A673 (cell line): ENCODE measurements at regions not wholly inside any gene's neighbourhood (a gene's known extent, or its start where the extent isn't known, plus 50 kb on each side); places are given as distances from the start of the nearest gene placed in this dataset.

ENCODE experiments used
- BruUV-seq: library from RNA; stranded (reverse); fragments of 400-500 nt; replicated peaks from 2 replicates; lab custom pipeline; 2021; lab: Mats Ljungman, UMichigan
- CTCF ChIA-PET: fragments of 300-600 bp; sonication (Branson Sonifier 250); formaldehyde crosslinking; loops from one replicate; lab custom pipeline; 2022; ENCODE audit warnings: antibody characterized with exemption; lab: Charles Lee
- POLR2A ChIA-PET: fragments of 300-600 bp; sonication (Branson Sonifier 250); formaldehyde crosslinking; loops from one replicate; lab custom pipeline; 2022; ENCODE audit warnings: antibody characterized with exemption; ENCODE audit not compliant: low non-redundant PET; lab: Charles Lee
- DNase-seq: peaks from one replicate; pipeline ENCODE4 v3.0.0-alpha.2; 2015; ENCODE audit warnings: low spot score
- H3K27ac ChIP-seq: fragments of 200-600 bp; sonication (generic); 2 replicates; pipeline ENCODE4 v1.5.1; 2016; ENCODE audit warnings: mixed run types, low read depth, mild to moderate bottlenecking, mixed read lengths, antibody characterized with exemption, low read length; ENCODE audit not compliant: poor library complexity, severe bottlenecking
- H3K27me3 ChIP-seq: fragments of 200-600 bp; sonication (generic); replicated peaks from 2 replicates; pipeline ENCODE4 v1.6.1; 2017; ENCODE audit warnings: mixed run types, low read depth, mild to moderate bottlenecking, mixed read lengths, antibody characterized with exemption, low read length; ENCODE audit not compliant: insufficient read depth, poor library complexity
- H3K36me3 ChIP-seq: fragments of 200-600 bp; sonication (generic); 2 replicates; pipeline ENCODE4 v1.6.1; 2016; ENCODE audit warnings: mixed run types, mild to moderate bottlenecking, mixed read lengths, antibody characterized with exemption, low read length; ENCODE audit not compliant: insufficient read depth, poor library complexity, severe bottlenecking
- H3K4me1 ChIP-seq: fragments of 200-600 bp; sonication (generic); 2 replicates; pipeline ENCODE4 v1.6.1; 2017; ENCODE audit warnings: mixed run types, mild to moderate bottlenecking, mixed read lengths, antibody characterized with exemption, low read length; ENCODE audit not compliant: insufficient read depth, poor library complexity, severe bottlenecking
- H3K4me3 ChIP-seq: fragments of 200-600 bp; sonication (generic); 2 replicates; pipeline ENCODE4 v1.5.1; 2016; ENCODE audit warnings: low read depth, mixed run types, mild to moderate bottlenecking, mixed read lengths, low read length; ENCODE audit not compliant: poor library complexity, severe bottlenecking
- H3K9me3 ChIP-seq: fragments of 200-600 bp; sonication (generic); 2 replicates; pipeline ENCODE4 v1.6.1; 2016; ENCODE audit warnings: mixed run types, low read depth, mild to moderate bottlenecking, mixed read lengths, antibody characterized with exemption, low read length; ENCODE audit not compliant: poor library complexity, severe bottlenecking
- EZH2 ChIP-seq: fragments of 200-600 bp; sonication (generic); IDR thresholded peaks from 2 replicates; pipeline ENCODE4 v1.6.1; 2017; ENCODE audit warnings: borderline replicate concordance, low read depth, mild to moderate bottlenecking, mixed read lengths, antibody characterized with exemption, low read length; ENCODE audit not compliant: poor library complexity, severe bottlenecking
- intact Hi-C: fragments of 100-400 bp; cut with micrococcal nuclease; formaldehyde crosslinking; loops from one replicate; pipeline ENCODE4 v1.10.0; 2022; ENCODE audit not compliant: unreplicated experiment
- TF ChIP-seq, protein P1 (sequence below): fragments of 300-800, 200-600 bp; sonication (generic); conservative IDR thresholded peaks from 2 replicates; pipeline ENCODE4 v1.5.1; 2017; ENCODE audit warnings: low read depth, mild to moderate bottlenecking, antibody characterized with exemption, low read length, moderate library complexity, mixed read lengths

DNA sequence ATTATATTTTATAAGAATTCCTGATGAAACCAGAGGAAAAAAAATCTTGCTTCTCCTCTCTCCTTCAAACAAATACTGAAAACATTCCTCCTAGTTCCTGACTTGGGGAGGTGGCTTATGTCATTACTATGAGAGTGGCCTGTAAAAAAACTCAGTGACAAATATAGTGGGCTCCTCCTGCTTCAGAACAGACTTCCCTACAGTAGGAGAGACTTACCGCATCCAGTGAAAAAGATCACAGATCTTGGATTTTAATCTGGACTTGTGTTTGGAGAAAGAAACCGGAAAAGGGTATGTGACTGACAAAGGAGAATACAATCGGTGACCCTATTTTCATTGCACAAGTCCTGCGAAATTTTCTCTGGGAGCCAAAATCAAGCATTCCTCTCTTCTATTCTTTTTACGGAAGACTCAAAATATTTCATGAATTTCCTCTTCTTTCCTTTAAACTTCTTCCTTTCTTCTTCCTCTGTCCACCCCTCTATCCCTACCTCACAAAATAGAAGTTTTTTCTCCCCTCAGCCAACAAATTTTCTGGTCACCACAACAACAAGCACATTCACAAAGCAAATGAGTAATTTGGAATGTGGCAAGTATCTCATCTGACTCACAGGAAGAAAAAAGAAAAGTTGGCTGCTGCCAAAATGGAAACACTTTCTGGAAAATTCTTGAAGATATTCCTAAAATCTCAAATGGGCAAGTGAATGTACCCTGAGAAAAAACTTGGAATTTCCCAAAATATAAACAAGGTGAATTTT, 185.1 kb upstream of the CDKN3 start:
- no peaks in the 10 kb centered on the region for H3K27me3 ChIP-seq
- peak; percentile 15 for DNase-seq
- H3K9me3 ChIP-seq = no peaks in the 10 kb centered on the region
- ChIA-PET POLR2A (no interaction called here), CTCF (no interaction called here)
- no peak overlapping the region for H3K4me3 ChIP-seq
- no peak overlapping the region for H3K27ac ChIP-seq
- no peak for TF ChIP-seq EZH2
- TF ChIP-seq, protein P1, sequence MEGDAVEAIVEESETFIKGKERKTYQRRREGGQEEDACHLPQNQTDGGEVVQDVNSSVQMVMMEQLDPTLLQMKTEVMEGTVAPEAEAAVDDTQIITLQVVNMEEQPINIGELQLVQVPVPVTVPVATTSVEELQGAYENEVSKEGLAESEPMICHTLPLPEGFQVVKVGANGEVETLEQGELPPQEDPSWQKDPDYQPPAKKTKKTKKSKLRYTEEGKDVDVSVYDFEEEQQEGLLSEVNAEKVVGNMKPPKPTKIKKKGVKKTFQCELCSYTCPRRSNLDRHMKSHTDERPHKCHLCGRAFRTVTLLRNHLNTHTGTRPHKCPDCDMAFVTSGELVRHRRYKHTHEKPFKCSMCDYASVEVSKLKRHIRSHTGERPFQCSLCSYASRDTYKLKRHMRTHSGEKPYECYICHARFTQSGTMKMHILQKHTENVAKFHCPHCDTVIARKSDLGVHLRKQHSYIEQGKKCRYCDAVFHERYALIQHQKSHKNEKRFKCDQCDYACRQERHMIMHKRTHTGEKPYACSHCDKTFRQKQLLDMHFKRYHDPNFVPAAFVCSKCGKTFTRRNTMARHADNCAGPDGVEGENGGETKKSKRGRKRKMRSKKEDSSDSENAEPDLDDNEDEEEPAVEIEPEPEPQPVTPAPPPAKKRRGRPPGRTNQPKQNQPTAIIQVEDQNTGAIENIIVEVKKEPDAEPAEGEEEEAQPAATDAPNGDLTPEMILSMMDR = no peak
- no peaks in the 10 kb centered on the region for H3K4me1 ChIP-seq
- BruUV-seq = no TSS peak
- no peaks in the 10 kb centered on the region for H3K36me3 ChIP-seq
- intact Hi-C loops = no loop called here

DNA sequence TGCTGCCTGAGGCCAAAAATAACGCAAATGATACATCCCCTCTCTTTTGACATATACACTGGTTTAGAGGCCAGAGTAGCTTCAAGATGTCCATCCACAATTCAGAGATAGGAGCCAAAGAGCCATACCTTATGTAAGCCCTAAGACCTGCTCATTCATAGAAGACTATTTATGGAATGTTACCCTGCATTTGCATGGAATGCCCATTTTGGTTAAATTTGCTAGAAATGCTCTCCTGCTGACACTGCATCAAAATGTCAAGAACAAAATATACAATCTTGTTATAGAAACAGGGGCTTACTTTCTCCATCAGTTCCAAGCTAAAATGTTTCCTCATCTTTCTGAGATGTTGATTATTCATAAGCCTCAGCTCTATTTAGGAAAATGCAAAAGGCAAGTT, 183.3 kb upstream of the CDKN3 start:
- Histone ChIP-seq H3K27me3 (no peaks in the 10 kb centered on the region), H3K4me1 (no peaks in the 10 kb centered on the region), H3K36me3 (no peaks in the 10 kb centered on the region), H3K27ac (no peak overlapping the region), H3K9me3 (no peaks in the 10 kb centered on the region), H3K4me3 (no peak overlapping the region)
- intact Hi-C loops = no loop called here
- TF ChIP-seq, protein P1 = no peak
- TF ChIP-seq EZH2 = no peak
- no peak for DNase-seq
- CTCF ChIA-PET = no interaction called here
- BruUV-seq = no TSS peak
- POLR2A ChIA-PET = interaction anchor here (0.7 kb wide), 1 partner anchor 16 kb away, joined by 5 read pairs; no protein-coding TSS in a partner anchor

DNA sequence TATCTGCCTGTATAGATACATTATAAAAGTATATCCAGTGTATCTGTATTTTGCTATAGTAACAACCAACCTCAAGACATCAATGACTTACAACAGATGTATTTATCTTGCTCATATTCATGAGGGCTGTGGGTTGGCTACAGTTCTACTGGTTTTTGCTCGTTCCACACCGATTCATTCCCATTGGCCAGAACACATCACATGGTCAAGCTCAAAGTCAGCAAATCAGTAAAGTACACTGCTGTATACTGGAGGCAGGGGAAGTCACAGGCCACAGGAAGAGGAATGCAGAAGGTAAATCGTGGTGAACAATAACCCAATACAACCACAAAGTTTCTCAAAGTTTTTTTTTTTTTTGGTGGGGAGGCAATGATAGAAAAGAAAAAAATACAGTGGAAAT, 180.0 kb upstream of the CDKN3 start:
- TF ChIP-seq, protein P1 = no peak
- TF ChIP-seq EZH2 = no peak
- BruUV-seq = no TSS peak
- CTCF ChIA-PET = interaction anchor here (0.7 kb wide), 1 partner anchor 75 kb away, joined by 3 read pairs; no protein-coding TSS in a partner anchor

More for the DNA sequence above, 180.0 kb upstream of the CDKN3 start:
- Histone ChIP-seq H3K36me3 (no peaks in the 10 kb centered on the region), H3K9me3 (no peaks in the 10 kb centered on the region), H3K4me1 (no peaks in the 10 kb centered on the region), H3K27me3 (no peaks in the 10 kb centered on the region), H3K27ac (no peak overlapping the region), H3K4me3 (no peak overlapping the region)
- POLR2A ChIA-PET = no interaction called here
- no peak for DNase-seq
- intact Hi-C loops = no loop called here
